Natural killer cell (primary cell): ENCODE measurements at regions not wholly inside any gene's neighbourhood (a gene's known extent, or its start where the extent isn't known, plus 50 kb on each side); places are given as distances from the start of the nearest gene placed in this dataset.

ENCODE experiments used
- ATAC-seq, 3 donors: fragments of 150-1000 bp in 2 of 3; fragments of 200-7000 bp in 1 of 3; cut with Tn5 transposase; 1 replicate in 1 of 3; 2 replicates in 2 of 3; pipeline ENCODE4 v1.10.0; 2021; ENCODE audit warnings: mild to moderate bottlenecking in 2 of 3, moderate library complexity in 2 of 3
- DNase-seq, 2 donors: peaks; one replicate each; pipeline versions ENCODE4 v3.0.0 to v3.0.0-alpha.2; 2013 to 2021; ENCODE audit warnings: mixed read lengths in 1 of 2
- H3K27ac ChIP-seq: one replicate; pipeline ENCODE4 v1.5.1; 2013; ENCODE audit warnings: mild to moderate bottlenecking, low read length
- H3K27me3 ChIP-seq: one replicate; pipeline ENCODE4 v1.6.1; 2013; ENCODE audit warnings: low read length; ENCODE audit not compliant: control insufficient read depth, insufficient read depth
- H3K36me3 ChIP-seq: one replicate; pipeline ENCODE4 v1.6.1; 2013; ENCODE audit warnings: low read length; ENCODE audit not compliant: control insufficient read depth, insufficient read depth
- H3K4me1 ChIP-seq: one replicate; pipeline ENCODE4 v1.6.1; 2013; ENCODE audit warnings: low read length; ENCODE audit not compliant: control insufficient read depth, insufficient read depth
- H3K4me3 ChIP-seq: one replicate; pipeline ENCODE4 v1.5.1; 2013; ENCODE audit warnings: low read length
- H3K9me3 ChIP-seq: one replicate; pipeline ENCODE4 v1.6.1; 2013; ENCODE audit warnings: low read length; ENCODE audit not compliant: control insufficient read depth, insufficient read depth
- H3K27ac Mint-ChIP-seq, 2 donors: one replicate each; pipeline ENCODE4 v1.8.0; 2022; ENCODE audit warnings: mild to moderate bottlenecking in 2 of 2, mixed read lengths in 2 of 2, moderate library complexity in 1 of 2
- H3K27me3 Mint-ChIP-seq, 2 donors: one replicate each; pipeline ENCODE4 v1.8.0; 2022; ENCODE audit warnings: low read depth in 2 of 2, mixed read lengths in 2 of 2
- H3K36me3 Mint-ChIP-seq: one replicate; pipeline ENCODE4 v1.8.0; 2022; ENCODE audit warnings: mixed read lengths
- H3K4me1 Mint-ChIP-seq, 2 donors: one replicate each; pipeline ENCODE4 v1.8.0; 2022; ENCODE audit warnings: mixed read lengths in 2 of 2
- H3K4me3 Mint-ChIP-seq: one replicate; pipeline ENCODE4 v1.8.0; 2022; ENCODE audit warnings: mild to moderate bottlenecking, moderate library complexity, mixed read lengths
- H3K9me3 Mint-ChIP-seq, 2 donors: one replicate each; pipeline ENCODE4 v1.8.0; 2022; ENCODE audit warnings: mixed read lengths in 2 of 2
- CTCF ChIP-seq: fragments of 200-600 bp; IDR thresholded peaks from one replicate; pipeline ENCODE4 v1.8.0; 2022; ENCODE audit warnings: antibody characterized with exemption
- WGBS: methylation state at CpG from one replicate; pipeline ENCODE4 v1.1.7; 2013; ENCODE audit warnings: missing lambda C conversion rate; ENCODE audit not compliant: insufficient coverage; 5-methylcytosine and 5-hydroxymethylcytosine counted together
- intact Hi-C: fragments of 100-400 bp; cut with micrococcal nuclease; formaldehyde crosslinking; loops from one replicate; pipeline ENCODE4 v1.14.2; 2022

GRCh38 chr6:130577178-130577919 is 211.5 kb downstream of the TMEM200A start:
- no peak overlapping the region for H3K4me3 ChIP-seq
- Mint-ChIP-seq H3K4me1 (peaks cover 32 to 39% of the 10 kb centered on the region in 2 donors), H3K9me3 (no peaks in the 10 kb centered on the region), H3K27ac (no peak overlapping the region), H3K36me3 (no peaks in the 10 kb centered on the region), H3K27me3 (peaks cover 0 to 6% of the 10 kb centered on the region in 2 donors), H3K4me3 (peak overlapping the region; percentile 55)
- no peaks in the 10 kb centered on the region for H3K9me3 ChIP-seq
- peaks cover 12% of the 10 kb centered on the region for H3K4me1 ChIP-seq
- intact Hi-C loops = no loop called here
- TF ChIP-seq CTCF = no peak
- no peaks in the 10 kb centered on the region for H3K27me3 ChIP-seq
- H3K27ac ChIP-seq = no peak overlapping the region
- 56% methylated on average over 7 of the region's 8 CpGs for WGBS
- peak in 1 of 2 donors; percentile 53 for DNase-seq
- no peak for ATAC-seq
- no peaks in the 10 kb centered on the region for H3K36me3 ChIP-seq

GRCh38 chr6:130578713-130579112 is 212.9 kb downstream of the TMEM200A start:
- no peak overlapping the region for H3K27ac ChIP-seq
- intact Hi-C loops = no loop called here
- H3K9me3 Mint-ChIP-seq = no peaks in the 10 kb centered on the region
- no peaks in the 10 kb centered on the region for H3K36me3 ChIP-seq
- no peaks in the 10 kb centered on the region for H3K27me3 Mint-ChIP-seq
- peaks cover 32 to 39% of the 10 kb centered on the region in 2 donors for H3K4me1 Mint-ChIP-seq
- TF ChIP-seq CTCF = no peak
- H3K4me3 ChIP-seq = no peak overlapping the region
- no peaks in the 10 kb centered on the region for H3K27me3 ChIP-seq
- DNase-seq (no peak), ATAC-seq (no peak)
- WGBS = no CpG with 5 or more reads among the region's 3 CpGs
- H3K27ac Mint-ChIP-seq = no peak overlapping the region
- H3K4me1 ChIP-seq = peaks cover 12% of the 10 kb centered on the region
- H3K9me3 ChIP-seq = no peaks in the 10 kb centered on the region
- H3K4me3 Mint-ChIP-seq = no peak overlapping the region
- H3K36me3 Mint-ChIP-seq = no peaks in the 10 kb centered on the region

- no peak for ATAC-seq
Measured at GRCh38 chr6:130583268-130583667, 217.5 kb downstream of the TMEM200A start.

More at GRCh38 chr6:130583268-130583667, 217.5 kb downstream of the TMEM200A start:
- Mint-ChIP-seq H3K27me3 (peaks cover 4 to 7% of the 10 kb centered on the region in 2 donors), H3K4me3 (no peak overlapping the region), H3K9me3 (no peaks in the 10 kb centered on the region), H3K27ac (no peak overlapping the region), H3K36me3 (no peaks in the 10 kb centered on the region), H3K4me1 (peaks cover 0 to 5% of the 10 kb centered on the region in 2 donors)
- Histone ChIP-seq H3K27ac (no peak overlapping the region), H3K27me3 (no peaks in the 10 kb centered on the region), H3K9me3 (no peaks in the 10 kb centered on the region), H3K4me3 (no peak overlapping the region), H3K4me1 (no peaks in the 10 kb centered on the region), H3K36me3 (no peaks in the 10 kb centered on the region)
- WGBS = 98% methylated on average over 10 of the region's 11 CpGs
- intact Hi-C loops = no loop called here
- no peak for DNase-seq
- no peak for TF ChIP-seq CTCF
